T follicular helper cell (primary cell): ENCODE measurements at regions not wholly inside any gene's neighbourhood (a gene's known extent, or its start where the extent isn't known, plus 50 kb on each side); places are given as distances from the start of the nearest gene placed in this dataset.
"Not testable (repeated sequence)": the region's sequence is repeated elsewhere in the genome, so short reads cannot be mapped to it uniquely, and the experiment has no call there.

Source experiments
- DNase-seq: peaks from one replicate; pipeline ENCODE4 v3.0.0-alpha.2; 2020; ENCODE audit warnings: low read depth

- DNase-seq: no peak
These were observed 51.3 kb upstream of the BOD1 start for GRCh38 chr5:173667702-173668101.

GRCh38 chr5:173668245-173668800, 51.9 kb upstream of the BOD1 start:
- DNase-seq: no peak

- DNase-seq: no peak
These were observed 52.5 kb upstream of the BOD1 start for GRCh38 chr5:173668910-173669309.

- DNase-seq: no peak
These were observed 53.0 kb upstream of the BOD1 start for GRCh38 chr5:173669483-173669882.

- no peak for DNase-seq
These were observed 53.7 kb upstream of the BOD1 start for GRCh38 chr5:173670130-173670651.

GRCh38 chr5:173670791-173671120, 54.3 kb upstream of the BOD1 start:
- DNase-seq: no peak

- no peak for DNase-seq
These were observed 54.9 kb upstream of the BOD1 start for GRCh38 chr5:173671121-173671949.

- DNase-seq: no peak
These were observed 55.7 kb upstream of the BOD1 start for GRCh38 chr5:173672166-173672565.

GRCh38 chr5:173672891-173673290, 56.4 kb upstream of the BOD1 start:
- DNase-seq: no peak

- DNase-seq: no peak
These were observed 57.0 kb upstream of the BOD1 start for GRCh38 chr5:173673295-173674101.

GRCh38 chr5:173675287-173675996, 59.0 kb upstream of the BOD1 start:
- no peak for DNase-seq

- DNase-seq: no peak
These were observed 59.9 kb upstream of the BOD1 start for GRCh38 chr5:173676375-173676774.

- DNase-seq: no peak
These were observed 60.7 kb upstream of the BOD1 start for GRCh38 chr5:173677125-173677672.

- no peak for DNase-seq
These were observed 63.6 kb upstream of the BOD1 start for GRCh38 chr5:173679909-173680630.

GRCh38 chr5:173680660-173681242, 64.3 kb upstream of the BOD1 start:
- DNase-seq: no peak

GRCh38 chr5:173682313-173682712, 65.9 kb upstream of the BOD1 start:
- DNase-seq: no peak

- not testable (repeated sequence) for DNase-seq
These were observed 68.1 kb upstream of the BOD1 start for GRCh38 chr5:173684535-173684934.

- DNase-seq: no peak
These were observed 70.5 kb upstream of the BOD1 start for GRCh38 chr5:173686950-173687349.

- DNase-seq: no peak
These were observed 72.3 kb upstream of the BOD1 start for GRCh38 chr5:173688703-173689102.

- no peak for DNase-seq
These were observed 72.8 kb upstream of the BOD1 start for GRCh38 chr5:173689171-173689736.
